ENCODE measurements at regions not wholly inside any gene's neighbourhood (a gene's known extent, or its start where the extent isn't known, plus 50 kb on each side); places are given as distances from the start of the nearest gene placed in this dataset.

DNA sequence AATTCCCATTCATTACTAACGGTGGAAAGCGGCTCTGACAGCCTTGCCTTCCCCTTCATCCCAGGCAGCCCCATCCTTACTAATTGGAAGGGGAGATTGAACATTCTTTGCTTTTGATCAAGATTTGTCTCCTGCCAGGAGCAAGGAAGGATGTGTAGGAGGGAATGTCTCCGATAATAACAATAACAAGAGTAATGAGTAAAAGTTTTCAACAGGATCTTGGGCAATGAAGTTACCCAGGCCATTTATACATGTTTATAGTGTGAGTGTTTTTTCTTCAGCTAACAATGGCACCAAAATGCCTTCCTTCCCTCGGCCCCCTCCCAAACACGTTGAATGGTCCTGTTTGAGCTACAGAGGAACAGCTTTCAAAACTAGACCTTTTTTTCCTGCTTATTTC is 83.8 kb downstream of the GATA6 start:
- H3K4me3 Mint-ChIP-seq, result no peak overlapping the region
- no peaks in the 10 kb centered on the region for H3K27me3 Mint-ChIP-seq (ENCODE audit: insufficient read depth)
- no peak overlapping the region for H3K27ac Mint-ChIP-seq
- no peaks in the 10 kb centered on the region for H3K4me1 Mint-ChIP-seq (ENCODE audit: low read depth)
- no peaks in the 10 kb centered on the region for H3K36me3 Mint-ChIP-seq (ENCODE audit: low read depth)
- DNase-seq (ENCODE audit: low spot score), result no peak
- intact Hi-C loops (cut with micrococcal nuclease), result no loop called here
- H3K9me3 Mint-ChIP-seq, result no peaks in the 10 kb centered on the region
